GM10266 (cell line): ENCODE measurements at regions not wholly inside any gene's neighbourhood (a gene's known extent, or its start where the extent isn't known, plus 50 kb on each side); places are given as distances from the start of the nearest gene placed in this dataset.

Experiments used
- DNase-seq: peaks from one replicate; pipeline ENCODE4 v3.0.0; 2012; ENCODE audit errors: extremely low spot score
- CTCF ChIP-seq: IDR thresholded peaks from 2 replicates; pipeline ENCODE4 v1.5.1; 2012; ENCODE audit warnings: mild to moderate bottlenecking, low read depth; ENCODE audit not compliant: control insufficient read depth, insufficient read depth; ENCODE audit errors: missing control alignments

GRCh38 chr6:131451321-131452144 lies 121.5 kb upstream of the ARG1 start:
- DNase-seq, result no peak
- no peak for TF ChIP-seq CTCF

- no peak for TF ChIP-seq CTCF
- no peak for DNase-seq
These were observed 119.2 kb upstream of the ARG1 start for GRCh38 chr6:131453803-131454202.

GRCh38 chr6:131456565-131456964 lies 116.5 kb upstream of the ARG1 start:
- TF ChIP-seq CTCF, result no peak
- DNase-seq, result no peak

GRCh38 chr6:131459005-131459404 lies 114.0 kb upstream of the ARG1 start:
- DNase-seq, result no peak
- TF ChIP-seq CTCF, result no peak

- DNase-seq, result no peak
- TF ChIP-seq CTCF, result no peak
These were observed 112.4 kb upstream of the ARG1 start for GRCh38 chr6:131460614-131461000.

- no peak for TF ChIP-seq CTCF
- no peak for DNase-seq
These were observed 103.9 kb upstream of the ARG1 start for GRCh38 chr6:131469130-131469529.

- no peak for DNase-seq
- TF ChIP-seq CTCF, result no peak
These were observed 102.5 kb upstream of the ARG1 start for GRCh38 chr6:131470534-131470933.
